SU-DHL-6 (cell line): ENCODE measurements at regions not wholly inside any gene's neighbourhood (a gene's known extent, or its start where the extent isn't known, plus 50 kb on each side); places are given as distances from the start of the nearest gene placed in this dataset.

Experiments
- H2AFZ ChIP-seq: fragments of 200-600 bp; sonication (generic); 2 replicates; pipeline ENCODE4 v1.6.1; 2014; ENCODE audit warnings: low read depth, mild to moderate bottlenecking, moderate library complexity, mixed read lengths, antibody characterized with exemption, low read length; ENCODE audit not compliant: severe bottlenecking
- H3F3A ChIP-seq: fragments of 200-600 bp; shearing (Covaris generic); 2 replicates; pipeline ENCODE4 v1.6.0; 2016; ENCODE audit warnings: antibody characterized with exemption, mild to moderate bottlenecking; ENCODE audit not compliant: insufficient read depth
- H3K27ac ChIP-seq: fragments of 200-600 bp; sonication (generic); 2 replicates; pipeline ENCODE4 v1.5.1; 2016; ENCODE audit warnings: low read depth, mild to moderate bottlenecking, low read length, moderate library complexity, mixed read lengths
- H3K27me3 ChIP-seq: fragments of 200-600 bp; sonication (generic), shearing (Covaris generic); 2 replicates; pipeline ENCODE4 v1.6.0; 2014; ENCODE audit warnings: mild to moderate bottlenecking, low read length
- H3K36me3 ChIP-seq: fragments of 200-600 bp; sonication (generic); 2 replicates; pipeline ENCODE4 v1.6.1; 2014; ENCODE audit warnings: mild to moderate bottlenecking, low read length, mixed read lengths
- H3K4me2 ChIP-seq: fragments of 300-600, 200-600 bp; shearing (Covaris generic), sonication (generic); 2 replicates; pipeline ENCODE4 v1.6.0; 2014; ENCODE audit warnings: low read length, low read depth, mild to moderate bottlenecking; ENCODE audit not compliant: poor library complexity, severe bottlenecking
- H3K4me3 ChIP-seq: fragments of 200-600 bp; sonication (generic); 2 replicates; pipeline ENCODE4 v1.5.1; 2014; ENCODE audit warnings: antibody characterized with exemption, low read length, mild to moderate bottlenecking, mixed read lengths; ENCODE audit not compliant: insufficient read depth, poor library complexity, severe bottlenecking
- H3K79me2 ChIP-seq: fragments of 200-600 bp; sonication (generic); 2 replicates; pipeline ENCODE4 v1.6.1; 2014; ENCODE audit warnings: mild to moderate bottlenecking, low read length, moderate library complexity; ENCODE audit not compliant: insufficient read depth
- H3K9ac ChIP-seq: fragments of 200-600 bp; sonication (generic); 2 replicates; pipeline ENCODE4 v1.7.0; 2014; ENCODE audit warnings: mild to moderate bottlenecking, low read length
- H3K9me2 ChIP-seq: fragments of 200-600 bp; sonication (generic); replicated peaks from 2 replicates; pipeline ENCODE4 v1.6.1; 2014; ENCODE audit warnings: low read length; ENCODE audit not compliant: insufficient read depth
- H3K9me3 ChIP-seq: fragments of 200-600 bp; sonication (generic); 2 replicates; pipeline ENCODE4 v1.6.1; 2014; ENCODE audit warnings: low read length, mixed read lengths; ENCODE audit not compliant: insufficient read depth
- H4K20me1 ChIP-seq: fragments of 200-600 bp; sonication (generic); 2 replicates; pipeline ENCODE4 v1.6.1; 2014; ENCODE audit warnings: low read depth, mild to moderate bottlenecking, antibody characterized with exemption, low read length, moderate library complexity, mixed read lengths
- CTCF ChIP-seq: fragments of 200-600 bp; sonication (generic); IDR thresholded peaks from one replicate; pipeline ENCODE4 v1.5.1; 2017; ENCODE audit warnings: antibody characterized with exemption, mild to moderate bottlenecking, low read length, moderate library complexity; ENCODE audit not compliant: insufficient read depth, poor library complexity, severe bottlenecking
- EZH2phosphoT487 ChIP-seq: fragments of 200-600 bp; sonication (generic), shearing (Covaris generic); conservative IDR thresholded peaks from 2 replicates; pipeline ENCODE4 v1.6.1; 2018; ENCODE audit warnings: mild to moderate bottlenecking, antibody characterized with exemption, low read length, moderate library complexity, mixed read lengths

- Histone ChIP-seq H3F3A (no peaks in the 10 kb centered on the region), H3K9me2 (no peaks in the 10 kb centered on the region), H3K27ac (no peak overlapping the region), H3K4me3 (no peak overlapping the region), H3K27me3 (no peaks in the 10 kb centered on the region), H2AFZ (no peak overlapping the region), H3K9me3 (no peaks in the 10 kb centered on the region), H3K9ac (no peak overlapping the region), H3K79me2 (no peaks in the 10 kb centered on the region), H3K36me3 (no peaks in the 10 kb centered on the region), H4K20me1 (no peaks in the 10 kb centered on the region), H3K4me2 (no peak overlapping the region)
- TF ChIP-seq EZH2phosphoT487 (no peak), CTCF (no peak)
Measured at GRCh38 chr7:18234519-18234918, 206.9 kb upstream of the PRPS1L1 start.

- no peaks in the 10 kb centered on the region for H3K79me2 ChIP-seq
- H3K36me3 ChIP-seq: no peaks in the 10 kb centered on the region
- no peaks in the 10 kb centered on the region for H4K20me1 ChIP-seq
- no peak overlapping the region for H3K4me3 ChIP-seq
- H3K9me2 ChIP-seq: no peaks in the 10 kb centered on the region
- H3K9ac ChIP-seq: no peak overlapping the region
- no peaks in the 10 kb centered on the region for H3K27me3 ChIP-seq
- H3K9me3 ChIP-seq: no peaks in the 10 kb centered on the region
- no peak overlapping the region for H3K27ac ChIP-seq
- H3K4me2 ChIP-seq: no peak overlapping the region
- no peak overlapping the region for H2AFZ ChIP-seq
- H3F3A ChIP-seq: no peaks in the 10 kb centered on the region
- TF ChIP-seq EZH2phosphoT487: no peak
- TF ChIP-seq CTCF: no peak
Measured at GRCh38 chr7:18235819-18236218, 208.2 kb upstream of the PRPS1L1 start.

GRCh38 chr7:18239212-18239611, 211.6 kb upstream of the PRPS1L1 start:
- Histone ChIP-seq H3K27me3 (no peaks in the 10 kb centered on the region), H3K79me2 (no peaks in the 10 kb centered on the region), H3F3A (no peaks in the 10 kb centered on the region), H3K36me3 (no peaks in the 10 kb centered on the region), H3K9me3 (no peaks in the 10 kb centered on the region), H4K20me1 (no peaks in the 10 kb centered on the region), H2AFZ (no peak overlapping the region), H3K4me2 (no peak overlapping the region), H3K9ac (no peak overlapping the region), H3K27ac (no peak overlapping the region), H3K9me2 (no peaks in the 10 kb centered on the region), H3K4me3 (no peak overlapping the region)
- TF ChIP-seq EZH2phosphoT487 (no peak), CTCF (no peak)
